COLO668 (cell line): ENCODE measurements at regions not wholly inside any gene's neighbourhood (a gene's known extent, or its start where the extent isn't known, plus 50 kb on each side); places are given as distances from the start of the nearest gene placed in this dataset.
A peak's percentile ranks its signal among the peaks of the same experiment; 100 is the strongest.

Experiments used
- DNase-seq: peaks from one replicate; lab custom pipeline; 2025; ENCODE audit not compliant: unreplicated experiment; lab: John Stamatoyannopoulos, UW

DNA sequence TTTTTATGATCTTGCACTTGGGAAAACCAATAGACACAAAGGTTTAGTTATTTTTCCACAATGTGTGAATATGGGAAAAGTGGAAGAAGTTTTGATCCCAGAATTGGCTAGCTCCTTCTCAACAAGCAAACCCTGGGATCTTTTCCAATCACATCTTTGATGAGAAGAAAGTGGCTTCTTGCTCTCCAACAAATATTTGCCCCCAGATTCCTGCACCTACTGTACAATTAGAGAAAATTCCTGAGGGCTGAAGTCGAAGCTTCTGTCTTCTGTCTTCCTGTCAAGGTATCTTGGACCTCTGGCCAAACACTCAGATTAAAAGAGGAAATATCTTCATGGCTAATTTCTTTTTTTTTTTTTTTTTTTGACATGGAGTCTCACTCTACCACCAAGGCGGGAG, 113.1 kb upstream of the SLC45A1 start:
- DNase-seq: no peak

DNA sequence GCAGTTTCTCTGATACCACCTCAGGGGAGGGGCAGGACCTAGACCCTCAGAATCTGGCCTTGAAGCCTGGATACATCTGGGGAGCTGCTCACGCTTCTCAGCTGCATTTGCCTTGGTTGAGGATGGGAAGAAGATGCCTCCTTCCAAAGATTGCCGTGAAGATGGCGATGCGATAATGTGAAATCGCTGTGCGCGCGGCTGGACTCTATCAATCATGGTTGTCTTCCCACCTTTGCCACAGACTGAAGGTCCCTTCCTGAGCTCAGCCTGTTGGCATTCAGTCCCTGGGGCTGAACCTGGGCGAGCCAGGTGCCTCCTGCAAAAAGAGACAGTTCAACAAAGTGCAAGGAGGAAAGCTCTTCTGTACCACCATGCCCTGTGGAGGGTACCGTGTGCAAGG, 114.4 kb upstream of the SLC45A1 start:
- no peak for DNase-seq

DNA sequence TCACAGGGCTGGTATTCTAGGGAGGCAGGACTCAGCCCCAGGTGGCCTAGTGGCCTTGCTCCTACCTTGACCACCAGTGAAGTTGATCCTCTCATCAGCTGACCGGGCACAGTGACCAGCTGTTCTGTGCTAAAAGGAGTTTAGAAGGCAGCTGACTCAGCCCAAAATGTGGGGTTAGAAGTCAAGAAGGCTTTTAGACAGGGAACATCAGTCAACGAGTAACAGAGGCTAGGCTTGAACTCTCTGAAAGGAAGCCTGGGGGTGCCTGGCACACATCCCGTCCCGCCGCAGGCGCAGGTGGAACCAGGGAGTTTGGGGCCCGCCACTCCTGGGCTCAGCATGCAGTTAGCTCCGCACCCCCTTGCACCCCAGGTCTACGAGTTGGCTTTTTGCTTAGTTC, 114.9 kb upstream of the SLC45A1 start:
- DNase-seq: no peak

DNA sequence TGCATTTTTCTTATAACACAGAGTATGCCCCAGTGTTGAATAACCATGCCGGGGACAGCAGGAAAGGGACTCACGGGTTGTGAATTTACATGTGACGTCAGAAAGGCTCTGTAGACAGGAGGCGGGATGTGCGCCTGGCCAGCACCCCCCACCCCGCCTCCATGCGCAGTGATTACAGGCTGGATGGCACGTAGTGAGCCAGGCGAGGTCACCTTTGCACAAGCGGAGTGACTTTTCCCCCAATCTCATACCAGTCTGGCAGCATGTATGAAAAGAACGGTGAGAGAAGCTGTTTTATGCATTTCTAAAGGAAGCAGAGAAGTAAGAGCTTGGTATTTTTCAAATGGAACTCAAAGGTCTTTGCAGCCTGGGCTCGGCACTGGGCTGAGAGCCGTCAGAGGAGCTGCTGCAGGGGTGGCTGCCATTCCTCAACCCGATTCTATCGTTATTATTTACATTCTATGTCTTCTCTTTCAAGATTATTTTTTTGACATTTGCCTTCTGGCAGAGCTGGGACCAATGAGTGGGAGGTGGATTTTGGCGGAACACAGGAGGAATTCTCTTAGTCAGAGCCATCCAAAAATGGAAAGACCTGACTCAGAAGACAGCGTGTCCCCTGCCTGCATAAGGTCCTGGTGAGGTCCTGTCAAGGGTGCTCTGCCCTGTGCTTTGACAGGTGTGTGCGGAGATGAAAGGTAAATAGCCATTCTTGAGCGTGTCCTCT, 115.6 kb upstream of the SLC45A1 start:
- no peak for DNase-seq

DNA sequence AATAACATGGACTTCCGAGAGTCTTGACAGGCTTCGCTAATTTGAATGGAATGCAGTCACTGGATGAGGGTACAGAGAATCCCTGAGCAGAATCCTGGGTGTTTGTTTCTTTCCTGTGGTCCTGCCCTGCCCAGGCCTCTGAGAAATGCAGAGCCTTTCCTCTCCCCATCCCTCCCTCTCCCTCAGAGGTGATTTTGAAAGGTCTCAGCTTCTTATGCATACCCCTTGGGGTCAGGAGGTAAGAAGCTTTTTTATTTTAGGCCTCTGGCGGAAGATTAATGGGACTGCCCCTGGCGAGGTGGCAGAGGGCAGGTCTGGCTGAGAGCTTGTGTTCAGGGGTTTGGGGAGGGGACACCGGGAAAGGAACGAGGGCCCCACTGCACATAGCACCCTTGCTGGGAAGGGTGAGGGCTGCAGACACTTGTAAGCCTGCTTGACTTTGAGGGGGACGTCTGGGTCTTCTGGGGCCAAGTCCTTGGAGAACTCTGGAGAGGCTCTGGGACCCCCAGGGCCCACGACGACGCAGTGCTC, 116.5 kb upstream of the SLC45A1 start:
- no peak for DNase-seq

DNA sequence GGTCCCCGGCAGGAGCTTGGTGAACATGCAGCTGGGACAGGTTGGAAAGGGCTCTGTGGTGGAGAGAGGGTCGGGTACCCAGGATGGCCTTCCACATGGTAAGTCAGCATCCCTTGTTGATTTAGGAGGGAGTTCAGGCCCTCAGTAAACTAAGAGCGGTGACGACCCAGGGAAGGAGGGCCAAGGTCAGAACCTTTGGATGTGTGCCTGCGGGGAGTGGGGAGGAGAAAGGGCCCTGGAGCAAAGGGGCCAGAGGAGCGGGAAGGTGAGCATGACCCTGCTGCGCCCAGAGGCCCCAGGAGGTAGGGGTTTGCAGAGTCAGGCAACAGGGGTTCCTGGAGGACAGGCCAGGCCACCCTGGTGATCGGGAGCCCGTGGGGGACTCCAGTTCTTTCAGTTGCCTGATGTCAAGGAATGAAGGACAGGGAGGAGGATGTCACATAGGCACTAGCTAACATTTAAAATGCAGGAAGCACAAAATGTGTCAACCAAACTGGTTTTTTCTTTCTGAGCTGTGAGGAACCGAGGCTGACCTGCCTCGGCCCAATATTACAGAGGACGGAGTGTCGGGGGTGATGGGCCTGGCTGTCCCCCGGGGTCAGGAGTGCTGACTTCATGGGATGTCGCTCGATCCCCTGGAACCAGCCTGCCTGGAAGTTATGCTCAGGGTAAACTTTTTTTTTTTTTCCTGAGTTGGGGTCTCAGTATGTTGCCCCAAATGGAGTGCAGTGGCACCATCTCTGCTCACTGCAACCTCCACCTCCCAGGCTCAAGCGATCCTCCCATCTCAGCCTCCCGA, 117.4 kb upstream of the SLC45A1 start:
- no peak for DNase-seq

DNA sequence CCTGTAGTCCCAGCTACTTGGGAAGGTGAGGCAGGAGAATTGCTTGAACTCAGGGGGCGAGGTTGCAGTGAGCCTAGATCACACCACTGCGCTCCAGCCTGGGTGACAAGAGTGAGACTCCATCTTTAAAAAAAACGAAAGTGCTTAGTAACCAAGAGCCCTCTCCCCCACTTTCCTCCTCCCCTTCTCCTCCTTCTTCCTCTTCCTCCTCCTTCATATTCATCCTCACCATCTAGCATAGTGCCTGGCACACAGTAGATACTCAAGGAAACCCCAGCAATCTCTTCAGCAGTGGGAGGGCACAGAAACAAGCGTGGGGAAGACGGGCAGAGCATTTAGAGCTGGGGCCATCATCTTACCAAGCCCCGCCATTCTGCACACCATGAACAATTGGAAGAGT, 119.4 kb upstream of the SLC45A1 start:
- DNase-seq: no peak

DNA sequence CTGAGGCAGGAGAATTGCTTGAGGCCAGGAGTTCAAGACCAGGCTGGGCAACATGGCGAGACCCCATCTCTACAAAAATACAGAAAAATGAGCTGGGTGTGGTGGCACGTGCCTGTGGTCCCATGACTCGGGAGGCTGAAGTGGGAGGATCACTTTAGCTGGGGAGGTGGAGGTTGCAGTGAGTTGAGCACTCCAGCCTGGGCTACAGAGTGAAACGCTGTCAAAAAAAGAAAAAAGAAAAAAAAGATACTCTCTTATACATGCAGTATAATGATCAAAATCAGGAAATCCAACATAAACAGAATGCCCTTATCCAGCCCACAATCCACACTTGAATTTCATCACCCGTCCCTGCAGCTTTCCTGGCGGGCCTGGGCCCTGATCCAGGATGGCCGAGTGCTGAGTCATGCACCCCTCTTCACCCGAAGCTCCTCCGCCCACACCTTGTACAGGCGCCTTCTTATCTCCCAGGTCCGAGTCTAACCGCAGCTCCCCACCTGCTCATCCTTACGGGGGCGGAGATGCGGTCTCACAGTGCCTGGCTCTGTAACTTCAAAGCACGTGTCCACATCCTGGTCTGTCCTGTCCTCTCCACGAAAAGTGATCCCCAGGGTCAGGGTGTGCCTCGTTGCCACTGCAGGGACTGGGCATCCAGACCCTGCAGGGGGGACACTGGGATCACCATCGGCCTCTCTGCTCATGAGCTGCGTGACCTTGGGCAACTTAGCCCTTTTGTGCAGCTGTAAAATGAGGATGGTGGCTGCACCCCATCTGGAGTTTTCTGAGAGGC, 120.2 kb upstream of the SLC45A1 start:
- peak; percentile 40 for DNase-seq

DNA sequence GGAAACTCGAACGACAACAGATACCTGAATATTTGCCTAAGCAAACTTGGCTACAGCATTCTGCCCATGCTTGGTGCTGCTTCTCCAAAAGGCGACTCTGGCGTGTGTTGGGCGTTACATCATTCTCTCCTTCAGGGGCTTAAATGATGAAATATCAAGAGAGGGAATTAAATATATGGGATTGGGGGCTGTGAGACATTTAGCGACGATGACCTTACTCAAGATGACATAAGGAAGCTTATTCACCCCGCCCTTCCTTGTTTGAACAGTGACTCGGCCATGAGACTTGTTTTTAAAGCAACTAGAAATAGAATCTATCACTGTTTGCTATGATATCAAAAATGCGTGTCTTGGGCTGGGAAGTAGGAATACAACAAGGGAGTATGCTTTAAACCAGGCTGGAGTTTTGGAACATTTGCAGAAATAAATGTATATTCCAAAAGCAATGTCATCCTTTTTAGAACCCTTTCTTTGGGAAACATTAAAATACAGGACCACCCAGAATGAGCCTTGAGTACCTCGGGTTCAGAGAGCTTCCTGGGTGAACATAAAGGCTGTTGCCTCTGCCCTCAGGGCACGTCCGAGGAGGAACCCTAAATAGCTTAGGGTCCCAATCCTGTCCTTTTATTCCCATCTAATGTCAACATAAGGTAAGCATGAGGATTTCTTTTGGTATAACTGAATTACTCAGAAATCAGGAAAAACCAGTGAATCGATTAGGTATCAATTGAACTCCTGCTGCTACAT, 123.3 kb upstream of the SLC45A1 start:
- DNase-seq: no peak

DNA sequence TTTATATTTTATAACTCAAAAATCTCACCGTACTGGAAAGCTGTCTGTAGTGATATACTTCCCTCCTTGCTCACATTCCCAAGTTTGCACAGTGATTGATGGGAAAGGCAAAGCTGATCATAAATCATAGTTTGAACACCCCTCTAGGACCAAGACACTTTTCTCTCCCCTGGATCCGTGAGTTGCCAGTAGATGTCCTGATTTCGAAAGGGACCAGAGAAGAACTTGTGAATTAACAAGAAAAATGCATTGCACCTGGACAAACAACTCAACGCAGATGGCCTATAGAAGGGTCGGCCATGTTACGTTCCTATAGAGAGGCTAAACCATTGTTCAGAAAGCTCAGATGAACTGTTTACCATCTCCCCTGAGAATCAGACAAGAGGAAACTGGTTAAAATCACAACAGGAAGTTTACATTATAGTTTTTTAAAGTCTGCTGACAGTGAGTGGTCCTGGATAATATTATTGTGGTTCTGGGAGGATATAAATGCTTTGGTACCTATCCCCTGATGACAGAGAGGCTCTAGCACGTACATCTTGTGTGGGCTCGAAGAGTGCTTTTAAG, 124.0 kb upstream of the SLC45A1 start:
- DNase-seq: no peak

DNA sequence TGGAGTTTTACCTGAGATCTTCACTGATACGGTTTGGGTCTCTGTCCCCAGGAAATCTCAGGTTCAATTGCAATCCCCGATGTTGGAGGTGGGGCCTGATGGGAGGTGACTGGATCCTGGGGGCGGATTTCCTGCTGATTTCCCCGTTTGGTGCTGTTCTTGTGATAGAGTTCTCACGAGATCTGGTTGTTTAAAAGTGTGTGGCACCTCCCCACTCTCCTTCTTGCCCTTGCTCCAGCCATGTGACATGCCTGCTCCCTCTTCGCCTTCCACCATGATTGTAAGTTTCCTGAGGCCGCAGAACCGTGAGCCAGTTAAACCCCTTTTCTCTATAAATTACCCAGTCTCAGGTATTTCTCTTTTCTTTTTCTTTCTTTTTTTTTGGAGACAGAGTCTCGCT, 126.4 kb upstream of the SLC45A1 start:
- DNase-seq: no peak

DNA sequence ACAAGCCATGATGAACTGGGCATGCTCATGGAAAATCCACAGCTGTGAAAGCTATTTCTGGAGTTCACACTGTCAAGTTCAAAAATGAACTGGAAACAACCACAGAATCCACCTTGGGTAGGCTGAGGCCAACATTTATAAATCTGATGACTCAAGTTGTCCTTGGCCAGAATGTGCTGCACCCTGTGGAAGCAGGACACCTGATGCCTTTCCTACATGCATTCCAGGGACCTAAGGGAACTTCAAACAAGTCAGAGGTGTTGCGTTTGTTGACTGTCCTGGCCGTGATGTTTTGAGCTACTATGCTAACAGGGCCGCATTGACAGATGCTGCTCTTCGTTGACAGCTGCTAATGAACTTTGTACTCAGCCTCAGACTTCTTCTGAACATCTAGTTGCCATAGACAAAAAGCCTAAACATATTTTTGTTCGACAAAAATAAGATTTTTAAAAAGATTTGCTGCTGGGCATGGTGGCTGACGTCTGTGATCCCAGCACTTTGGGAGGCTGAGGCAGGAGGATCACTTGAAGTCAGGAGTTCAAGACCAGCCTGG, 127.9 kb upstream of the SLC45A1 start:
- DNase-seq: no peak

DNA sequence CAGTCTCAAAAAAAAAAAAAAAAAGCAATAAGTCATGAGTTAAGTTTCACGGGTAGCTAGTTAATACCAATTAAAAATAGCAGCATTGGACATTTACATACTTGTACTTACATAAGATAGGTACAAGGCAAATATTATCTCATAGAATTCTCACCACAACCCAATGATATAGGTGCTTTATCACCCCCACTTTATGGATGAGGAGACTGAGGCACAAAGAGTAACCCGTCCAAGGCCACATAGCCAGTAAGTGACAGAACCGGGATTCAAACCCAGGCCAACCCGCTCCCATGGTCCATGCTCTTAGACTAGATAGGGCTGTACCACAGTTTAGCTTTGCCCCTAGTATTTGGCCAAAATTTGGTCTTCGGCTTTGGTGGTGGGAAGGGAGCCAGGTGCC, 132.5 kb upstream of the SLC45A1 start:
- DNase-seq: no peak

DNA sequence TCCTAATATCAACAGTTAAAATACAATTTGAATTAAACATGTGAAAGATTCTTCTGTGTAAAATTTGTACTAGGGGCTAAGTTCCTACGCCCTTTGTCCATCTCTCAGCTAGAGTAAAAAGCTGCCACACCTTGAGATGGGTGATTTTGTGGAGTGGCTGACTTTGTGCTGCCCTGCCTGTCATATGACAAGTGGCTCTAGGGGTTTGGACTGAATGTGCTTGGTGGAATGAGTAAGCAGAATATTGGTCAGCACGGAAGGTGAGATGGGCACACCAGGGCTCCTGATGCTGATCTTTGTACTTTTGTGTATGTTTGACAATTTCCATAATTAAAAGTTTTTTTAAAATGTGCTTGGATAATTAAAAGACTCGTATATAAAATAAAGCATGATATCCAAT, 133.6 kb upstream of the SLC45A1 start:
- DNase-seq: no peak

DNA sequence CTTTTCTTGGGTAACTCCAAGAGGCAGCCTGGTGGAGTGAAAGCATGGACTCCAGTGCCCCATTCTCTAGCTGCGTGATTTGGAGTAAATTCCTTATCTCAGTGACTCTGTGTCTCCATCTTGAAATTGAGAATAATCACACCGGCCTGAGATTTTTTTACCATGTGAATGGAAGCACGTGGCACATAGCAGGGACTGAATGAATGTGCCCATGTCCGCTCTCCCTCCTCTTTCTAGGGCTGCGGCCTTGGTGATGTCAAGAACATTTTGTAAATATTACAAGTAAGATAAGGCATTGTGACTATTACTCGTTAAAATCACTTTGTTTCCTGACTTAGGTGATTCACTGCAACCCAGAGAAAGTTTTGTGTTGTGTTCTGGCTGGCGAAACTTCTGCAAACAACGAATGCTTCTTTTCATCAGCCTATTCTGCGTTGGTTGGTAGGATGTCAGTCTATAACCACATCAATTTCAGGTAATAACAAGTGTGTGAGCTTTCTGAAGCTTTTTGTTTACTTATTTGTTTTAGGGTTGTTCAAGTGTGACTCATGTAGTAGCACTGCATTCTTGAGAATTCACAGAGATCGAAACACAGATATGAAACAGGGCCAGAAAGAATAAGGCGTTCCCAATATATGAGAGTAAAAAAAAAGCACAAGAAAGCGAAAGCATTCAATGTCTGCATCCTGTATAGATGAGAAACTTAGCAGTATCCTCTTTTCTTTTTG, 135.7 kb upstream of the SLC45A1 start:
- DNase-seq: no peak

DNA sequence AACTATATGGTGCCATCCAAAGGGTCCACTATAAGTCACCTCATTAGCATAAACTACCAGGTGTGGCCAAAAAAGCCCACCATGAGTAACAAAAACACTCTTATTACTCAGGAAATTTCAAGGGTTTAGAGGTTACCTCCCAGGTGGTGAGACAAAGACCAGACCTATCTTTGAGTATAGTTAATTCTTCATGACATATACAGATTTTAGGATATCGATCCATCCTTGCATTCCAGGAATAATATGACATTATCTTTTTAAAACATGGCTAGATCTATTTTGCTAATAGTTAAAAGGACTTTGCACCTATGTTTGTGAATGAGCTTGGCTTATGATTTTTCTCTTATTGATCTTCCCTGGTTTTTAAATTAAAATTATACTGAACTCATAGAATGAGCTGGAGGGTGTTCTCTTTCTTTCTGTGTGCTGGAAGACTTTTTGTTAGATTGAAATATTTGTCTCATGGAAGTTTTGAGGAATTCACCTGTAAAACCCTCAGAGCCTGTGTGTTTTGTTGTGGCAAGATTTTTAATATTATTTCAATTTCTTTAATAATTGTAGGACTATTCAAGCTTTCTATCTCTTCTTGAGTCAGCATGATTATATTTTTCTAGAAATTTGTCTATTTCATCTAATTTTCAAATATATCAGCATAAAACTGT, 138.7 kb upstream of the SLC45A1 start:
- DNase-seq: no peak

DNA sequence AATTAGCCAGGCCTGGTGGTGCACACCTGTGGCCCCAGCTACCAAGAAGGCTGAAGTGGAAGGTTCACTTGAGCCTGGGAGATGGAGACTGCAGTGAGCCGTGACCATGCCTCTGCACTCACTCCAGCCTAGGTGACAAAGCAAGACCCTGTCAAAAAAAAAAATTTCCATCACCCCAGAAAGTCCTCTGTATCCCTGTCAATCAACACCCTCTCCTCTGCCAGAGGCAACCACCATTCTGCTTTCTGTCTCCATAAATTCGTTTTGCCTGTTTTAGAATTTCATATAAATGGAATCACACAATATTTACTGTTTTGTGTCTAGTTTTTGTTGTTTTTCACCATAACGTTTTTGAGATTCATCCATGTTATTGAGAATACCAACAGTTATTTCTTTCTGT, 141.6 kb upstream of the SLC45A1 start:
- DNase-seq: no peak

DNA sequence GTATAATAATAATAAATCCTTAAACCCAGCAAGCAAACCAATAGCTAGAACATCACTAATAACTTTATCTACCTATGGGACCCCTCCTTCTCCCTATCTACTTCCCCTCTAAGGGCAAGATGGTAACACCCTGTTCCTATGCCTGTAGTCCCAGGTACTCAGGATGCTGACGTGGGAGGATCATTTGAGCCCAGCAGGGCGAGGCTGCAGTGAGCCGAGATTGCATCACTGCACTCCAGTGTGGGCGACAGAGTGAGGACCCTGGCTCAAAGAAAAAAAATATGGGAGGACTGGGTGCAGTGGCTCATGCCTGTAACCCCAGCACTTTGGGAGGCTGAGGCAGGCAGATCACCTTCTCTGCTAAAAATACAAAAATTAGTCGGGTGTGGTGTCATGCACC, 143.1 kb upstream of the SLC45A1 start:
- no peak for DNase-seq
